Activated gamma-delta T cell treated with anti-CD3 and anti-CD28 coated beads, Interleukin-2, amount 50 U/mL, for 16 hours (primary cell): ENCODE measurements at regions not wholly inside any gene's neighbourhood (a gene's known extent, or its start where the extent isn't known, plus 50 kb on each side); places are given as distances from the start of the nearest gene placed in this dataset.

ENCODE experiments used
- DNase-seq: peaks from one replicate; pipeline ENCODE4 v3.0.0-alpha.2; 2020; ENCODE audit warnings: low read depth

DNA sequence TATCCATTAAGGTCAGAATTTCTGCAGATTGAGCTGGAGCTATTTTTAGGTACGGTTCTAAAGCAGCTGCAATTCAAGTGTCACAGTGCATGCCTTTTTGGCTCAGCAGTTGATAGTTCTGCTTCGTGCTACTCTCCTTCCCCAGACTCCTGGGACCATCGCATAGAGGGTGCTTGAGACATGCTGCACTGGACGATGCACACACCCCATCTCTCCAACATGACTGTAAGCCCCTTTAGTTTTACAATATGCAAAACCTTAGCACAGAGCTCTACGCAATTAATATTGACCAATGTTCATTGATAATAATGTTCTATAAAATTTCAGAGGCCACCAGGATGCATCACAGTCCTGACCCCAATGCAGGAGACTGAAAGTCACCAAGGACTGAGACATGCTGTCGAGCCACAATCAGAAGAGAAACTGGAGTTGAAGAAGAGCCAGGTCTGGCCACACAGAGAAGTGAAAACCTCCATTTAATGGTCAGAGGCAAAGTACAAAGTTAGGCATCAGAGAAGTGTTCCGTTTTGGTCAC is 120.9 kb upstream of the ZC3H12C start:
- no peak for DNase-seq

DNA sequence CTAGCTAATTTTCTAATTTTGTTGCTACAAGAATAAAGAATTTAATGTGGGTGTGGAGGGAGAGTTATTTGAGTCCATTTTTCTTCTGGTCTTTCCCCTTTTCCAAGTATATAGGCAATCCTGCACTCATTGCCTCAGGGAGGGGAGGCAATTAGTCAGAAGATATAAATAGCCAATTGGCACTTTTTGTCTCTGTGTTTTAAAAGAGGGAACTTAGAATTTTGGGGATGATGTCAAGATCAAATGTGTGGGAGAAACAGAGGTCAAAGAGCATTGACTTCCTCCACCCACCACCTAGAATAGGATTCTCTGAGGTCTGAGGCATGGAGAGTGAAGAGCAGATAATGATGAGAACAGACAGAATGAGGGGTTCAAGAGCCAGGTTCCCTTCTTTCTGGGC is 120.3 kb upstream of the ZC3H12C start:
- DNase-seq = no peak

DNA sequence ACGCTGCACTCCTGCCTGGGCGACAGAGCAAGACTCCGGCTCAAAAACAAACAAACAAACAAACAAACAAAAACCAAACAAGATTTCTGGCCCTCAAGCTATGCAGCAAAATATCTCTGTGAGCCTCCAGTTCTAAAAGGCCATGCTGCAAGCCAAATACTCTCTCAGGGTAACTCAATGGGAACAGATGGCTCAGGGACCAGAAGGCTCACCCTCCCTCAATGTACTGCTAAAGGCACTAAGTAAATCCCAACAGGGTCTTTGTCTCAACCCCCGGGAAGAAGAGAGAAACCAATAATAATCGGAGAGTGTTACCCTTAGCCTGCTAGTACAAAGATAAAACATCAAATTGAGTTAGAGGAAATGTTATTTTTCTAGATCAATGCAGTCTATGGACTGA is 119.7 kb upstream of the ZC3H12C start:
- no peak for DNase-seq

DNA sequence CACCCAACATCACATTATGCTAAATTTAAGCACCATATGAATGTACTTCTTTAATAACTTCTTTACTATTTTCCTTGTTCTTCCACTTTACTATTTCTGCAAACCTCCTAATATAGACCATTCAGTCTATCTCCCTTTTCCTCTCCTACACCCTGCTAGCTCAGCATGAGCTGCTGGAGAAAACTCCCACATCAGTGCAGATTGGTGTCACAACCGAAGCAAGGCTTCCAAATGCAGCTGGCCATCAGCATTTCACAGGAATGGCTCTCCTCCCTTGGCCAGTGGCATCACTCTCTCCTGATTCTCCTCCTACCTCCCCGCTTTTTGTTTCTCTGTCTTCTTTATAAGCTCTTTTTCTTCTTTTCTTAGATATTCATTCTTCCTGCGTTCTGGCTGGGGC is 118.7 kb upstream of the ZC3H12C start:
- no peak for DNase-seq

DNA sequence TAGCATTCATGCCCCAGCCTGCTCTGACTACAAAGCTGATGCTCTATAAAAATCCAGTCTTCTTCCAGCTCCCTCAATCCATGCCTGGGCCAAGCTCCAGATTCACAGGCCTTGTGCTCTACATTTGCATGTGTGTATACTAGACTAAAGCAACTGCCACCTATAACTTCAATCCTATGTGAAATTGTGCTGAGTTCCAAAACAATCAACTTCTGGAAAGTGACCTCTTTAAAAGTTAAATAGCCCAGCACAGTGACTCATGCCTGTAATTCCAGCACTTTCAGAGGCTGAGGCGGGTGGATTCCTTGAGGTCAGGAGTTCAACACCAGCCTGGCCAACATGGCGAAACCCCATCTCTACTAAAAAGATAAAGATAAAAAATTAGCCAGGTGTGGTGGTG is 114.3 kb upstream of the ZC3H12C start:
- no peak for DNase-seq

DNA sequence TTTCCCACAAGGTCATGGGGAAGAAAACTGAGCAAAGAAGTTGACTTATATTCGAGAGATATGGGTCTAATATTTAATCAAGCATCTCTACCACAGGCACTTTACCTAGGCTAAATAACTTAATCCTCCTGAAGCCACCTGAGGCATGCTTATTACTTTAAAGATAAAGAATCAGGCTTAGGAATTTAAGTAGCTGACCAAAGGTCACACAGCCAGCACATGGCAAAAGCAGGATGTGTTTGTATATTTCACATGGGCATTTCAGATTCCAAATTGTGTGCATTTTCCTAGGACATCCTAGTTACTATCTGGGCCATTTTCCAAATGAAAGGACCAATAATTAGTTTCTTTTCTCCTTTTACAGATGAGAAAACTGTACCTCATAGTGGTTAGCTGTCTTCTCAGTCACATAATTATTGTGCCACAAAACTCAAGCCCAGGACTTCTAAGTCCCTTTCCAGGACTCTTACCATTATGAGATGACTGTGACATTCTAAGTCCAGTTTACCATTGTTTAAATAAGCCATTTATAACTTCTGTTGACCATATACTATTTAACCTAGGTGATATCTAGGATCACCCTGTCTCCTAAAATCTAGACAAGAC is 112.1 kb upstream of the ZC3H12C start:
- no peak for DNase-seq

DNA sequence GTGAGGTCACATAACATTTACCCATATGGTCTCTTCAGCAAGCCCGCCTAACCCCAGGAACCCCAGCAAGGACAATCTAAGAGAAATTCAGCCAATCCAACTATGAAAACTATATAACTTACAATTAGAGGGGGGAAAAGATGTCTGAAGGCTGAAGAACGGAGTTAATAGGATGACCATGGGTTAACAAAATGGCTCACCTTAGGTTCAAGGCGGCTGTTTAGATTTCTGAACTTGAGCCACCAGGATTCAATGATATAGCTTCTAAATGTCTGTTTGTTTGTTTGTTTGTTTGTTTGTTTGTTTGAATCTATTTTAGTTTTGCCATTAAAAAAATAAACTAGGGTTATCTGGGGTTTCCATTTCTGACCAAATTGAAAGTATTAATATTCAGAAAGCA is 109.8 kb upstream of the ZC3H12C start:
- no peak for DNase-seq

DNA sequence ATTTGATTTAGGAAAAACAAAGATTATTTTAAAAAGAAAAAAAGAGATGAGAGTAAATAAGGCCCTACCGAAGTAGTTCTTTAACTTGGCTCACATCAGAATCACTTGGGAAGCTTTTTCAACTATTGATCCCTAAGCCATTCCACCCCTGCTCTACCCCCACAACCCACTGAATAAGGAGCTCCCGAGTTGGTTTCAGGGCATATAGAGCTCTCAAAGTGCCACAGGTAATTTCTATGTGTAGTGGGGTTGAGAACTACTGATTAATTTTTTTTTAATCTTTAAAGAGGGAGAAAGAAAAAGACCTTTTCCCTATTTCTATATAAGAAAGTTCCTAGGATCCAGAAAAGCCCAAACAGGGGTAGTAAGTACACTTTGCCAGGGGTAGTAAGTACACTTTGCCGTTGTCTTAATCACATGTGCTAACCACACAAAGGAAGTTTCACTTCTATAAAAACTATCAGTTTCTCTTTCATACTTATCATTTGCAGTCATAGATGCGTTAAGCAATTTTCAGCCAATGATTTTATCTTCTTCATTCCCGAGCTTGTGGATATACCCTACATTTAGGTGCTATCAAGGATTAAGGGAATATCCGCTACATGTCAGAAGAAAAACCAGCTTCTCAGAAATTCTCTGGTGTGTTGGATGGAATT is 108.4 kb upstream of the ZC3H12C start:
- DNase-seq = no peak

DNA sequence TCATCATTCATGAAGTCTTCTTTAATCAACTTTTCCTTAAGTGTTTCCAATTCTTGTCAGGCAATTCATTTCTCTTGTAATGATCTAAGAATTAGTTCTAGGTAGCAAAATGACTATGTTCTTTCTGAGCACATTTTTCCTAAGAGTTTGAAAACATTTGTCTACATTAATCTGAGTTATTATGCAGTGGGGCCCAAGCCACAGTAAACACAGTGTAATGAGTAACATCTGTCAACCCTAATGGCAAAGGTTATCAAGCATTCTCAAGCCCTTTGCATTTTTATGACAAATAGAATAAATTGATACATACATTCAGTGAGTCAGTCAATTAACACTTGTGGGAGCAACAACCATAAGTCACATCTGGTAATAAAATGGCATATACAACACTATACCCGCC is 106.7 kb upstream of the ZC3H12C start:
- DNase-seq = no peak

DNA sequence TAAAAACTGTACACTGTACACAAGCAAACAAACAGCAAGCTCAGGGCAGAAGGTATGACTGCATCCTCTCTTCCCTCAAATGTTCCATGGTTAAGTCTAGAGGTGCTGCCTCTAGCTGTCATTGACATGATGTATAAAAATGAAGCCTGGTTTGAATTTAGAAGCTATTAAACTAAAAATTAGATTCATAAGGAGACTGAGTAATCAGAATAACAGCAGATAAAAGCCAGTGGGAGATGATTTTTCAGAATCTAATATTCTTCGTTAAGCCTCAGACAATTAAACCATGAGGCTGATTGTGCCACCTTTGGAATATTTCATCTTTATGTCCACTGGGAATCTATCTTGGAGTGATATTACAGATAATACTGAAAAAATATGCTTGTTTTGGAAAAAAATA is 101.4 kb upstream of the ZC3H12C start:
- no peak for DNase-seq

DNA sequence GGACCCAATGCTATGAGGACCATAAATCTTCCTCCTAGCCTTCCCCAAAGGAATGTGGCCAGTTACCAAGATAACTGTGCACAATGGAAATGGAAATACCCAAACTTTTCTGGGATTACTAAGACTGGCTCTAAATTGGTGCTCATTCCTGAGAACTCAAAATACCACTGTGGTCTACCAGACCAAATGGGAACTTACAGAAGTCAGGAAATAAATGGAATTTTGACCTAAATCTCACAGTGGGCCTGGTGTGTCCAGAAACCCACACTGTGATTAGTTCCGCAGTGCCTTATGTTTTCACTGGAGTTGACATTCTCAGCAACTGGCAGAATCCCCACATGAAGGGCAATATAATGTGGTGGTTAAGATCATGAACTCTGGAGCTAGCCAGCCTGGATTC is 99.4 kb upstream of the ZC3H12C start:
- DNase-seq = no peak

DNA sequence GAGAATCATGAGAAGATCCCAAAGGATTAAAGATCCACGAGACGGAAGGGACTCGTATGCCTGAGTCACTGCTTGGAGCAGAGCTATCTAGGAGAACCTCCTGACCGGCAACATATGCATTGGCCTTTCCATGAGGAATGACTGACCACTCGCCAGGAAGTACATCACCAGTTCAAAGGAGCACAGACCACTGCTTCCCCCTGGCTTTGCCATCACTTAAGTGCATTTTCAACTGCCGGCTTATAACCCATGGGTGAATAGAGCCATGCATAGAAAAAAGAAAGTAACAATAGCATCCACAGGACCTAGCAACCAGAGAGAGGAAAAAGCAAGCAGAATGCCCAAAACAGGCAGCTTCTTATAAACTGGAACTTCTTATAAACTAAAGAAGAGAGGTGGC is 98.3 kb upstream of the ZC3H12C start:
- DNase-seq = no peak

DNA sequence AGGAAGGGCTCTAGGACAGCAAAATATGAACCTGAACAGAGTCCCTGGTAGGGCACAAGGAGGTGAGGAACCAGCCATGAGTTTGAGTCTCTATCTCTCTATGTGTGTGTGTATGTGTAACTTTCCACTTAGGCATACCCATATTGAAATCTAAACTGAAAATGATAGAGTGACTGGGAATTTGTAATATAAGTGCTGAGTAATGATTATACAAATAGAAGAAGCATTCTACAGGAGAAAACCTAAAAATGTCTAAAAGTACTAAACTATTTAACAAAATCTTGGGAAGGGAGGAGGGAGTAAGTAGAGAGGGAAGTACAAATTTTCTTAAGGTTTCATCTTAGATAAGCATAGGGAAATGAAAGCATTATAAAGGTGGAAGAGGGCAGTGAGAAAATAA is 97.1 kb upstream of the ZC3H12C start:
- DNase-seq = no peak

DNA sequence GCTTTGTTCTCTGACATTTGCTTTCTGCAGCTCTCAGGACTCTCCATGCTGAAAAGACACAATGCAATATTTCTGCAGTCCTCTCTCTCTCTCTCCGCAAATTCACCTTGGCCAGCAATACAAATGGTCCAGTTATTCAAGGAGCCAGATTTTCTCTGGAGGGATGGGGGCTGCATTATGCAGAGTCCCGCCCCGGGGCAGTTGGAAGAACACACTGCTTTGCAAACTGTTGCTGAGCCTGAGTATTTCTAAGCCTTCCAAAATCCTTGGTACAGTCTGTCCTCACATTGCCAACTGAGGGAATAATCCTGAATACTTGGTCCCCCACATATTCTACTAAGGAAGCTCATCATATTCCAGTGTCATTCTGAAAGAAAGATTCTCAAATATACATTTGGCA is 94.3 kb upstream of the ZC3H12C start:
- no peak for DNase-seq

DNA sequence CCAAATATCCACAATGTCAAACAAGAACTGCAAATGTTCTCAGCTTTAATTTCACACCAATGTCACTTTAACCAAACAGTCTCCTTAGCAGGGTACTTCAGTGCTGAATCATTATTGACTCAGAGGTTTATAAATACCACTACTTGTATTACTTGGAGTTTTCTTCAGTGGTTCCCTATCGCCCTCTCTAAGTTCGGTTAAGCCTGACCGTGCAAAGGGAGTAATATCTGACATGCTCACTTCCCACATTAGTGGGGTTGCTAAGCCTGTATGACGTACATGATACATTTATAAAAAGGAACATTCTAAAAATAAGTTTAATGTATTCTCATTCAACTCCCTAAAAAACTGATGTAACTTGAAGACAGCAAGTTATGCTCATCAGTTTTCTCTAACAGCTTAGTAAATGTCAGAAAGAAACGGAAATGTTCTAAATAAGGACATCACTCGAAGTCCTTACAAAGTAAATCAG is 93.1 kb upstream of the ZC3H12C start:
- no peak for DNase-seq

DNA sequence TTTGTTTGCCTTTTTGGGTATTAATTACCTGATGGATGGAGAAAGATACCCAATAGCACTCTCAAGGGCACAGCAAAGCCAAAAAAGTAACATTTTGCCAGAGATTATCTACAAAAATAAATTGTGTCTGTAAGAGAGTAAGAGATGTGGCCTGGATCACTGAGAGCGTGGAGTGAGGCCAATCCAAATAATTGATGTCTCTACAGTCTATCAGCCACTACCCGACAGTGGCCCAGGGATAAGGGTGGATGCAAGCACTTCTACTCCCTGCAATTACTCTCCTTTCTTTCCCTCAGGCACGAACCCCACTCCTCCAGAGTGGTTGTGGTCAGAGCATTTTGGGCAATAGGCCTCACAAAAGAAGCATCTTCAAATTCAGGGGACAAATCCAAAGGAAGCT is 92.3 kb upstream of the ZC3H12C start:
- DNase-seq = no peak

DNA sequence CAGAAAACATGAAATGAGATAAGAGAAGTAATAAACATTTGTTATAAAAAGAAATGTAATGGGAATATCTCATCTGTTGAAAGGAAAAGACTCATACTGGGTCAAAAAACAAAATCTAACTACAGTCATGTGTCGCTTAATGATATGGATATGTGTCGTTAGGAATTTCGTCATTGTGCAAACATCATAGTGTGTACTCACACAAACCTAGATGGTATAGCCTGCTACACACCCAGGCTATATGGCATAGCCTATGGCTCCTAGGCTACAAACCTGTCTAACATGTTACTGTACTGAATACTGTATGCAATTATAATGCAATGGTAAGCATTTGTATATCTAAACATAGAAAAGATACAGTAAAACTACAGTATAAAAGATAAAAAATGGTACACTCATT is 89.8 kb upstream of the ZC3H12C start:
- no peak for DNase-seq

DNA sequence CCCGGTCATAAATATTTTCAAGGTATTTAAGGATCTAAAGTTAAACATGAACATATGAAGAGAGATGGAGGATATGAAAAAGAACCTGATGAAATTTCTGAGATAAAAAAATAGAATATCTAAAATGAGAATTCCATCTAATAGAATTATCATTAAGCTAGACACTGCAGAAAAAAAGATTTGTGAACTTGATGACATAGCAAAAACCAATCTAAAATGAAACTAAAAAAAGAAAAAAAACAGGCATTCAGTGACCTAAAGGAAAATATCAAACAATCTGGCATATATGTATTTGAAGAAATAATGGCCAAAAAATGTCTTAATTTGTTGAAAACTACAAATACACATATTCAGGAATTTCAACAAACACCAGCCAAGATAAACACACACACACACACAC is 81.6 kb upstream of the ZC3H12C start:
- DNase-seq = no peak

DNA sequence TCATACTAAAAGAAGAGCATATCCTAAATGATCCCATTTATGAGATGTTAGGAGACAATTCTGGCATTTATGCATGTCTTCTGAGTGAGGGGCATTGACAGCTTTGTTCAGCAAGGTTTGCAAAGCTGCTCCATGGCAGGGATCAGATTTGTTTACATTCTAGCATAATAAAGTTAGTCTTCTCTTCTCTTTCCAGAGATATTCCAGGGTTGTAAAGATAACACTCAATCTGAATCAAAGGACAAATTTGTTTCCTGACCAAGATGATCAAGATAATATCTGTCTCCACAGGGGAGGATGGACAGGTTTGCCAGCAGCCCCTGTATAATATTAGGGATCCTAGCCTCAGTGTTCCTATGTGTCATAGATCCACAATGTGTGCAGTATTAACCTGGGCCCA is 77.5 kb upstream of the ZC3H12C start:
- no peak for DNase-seq

DNA sequence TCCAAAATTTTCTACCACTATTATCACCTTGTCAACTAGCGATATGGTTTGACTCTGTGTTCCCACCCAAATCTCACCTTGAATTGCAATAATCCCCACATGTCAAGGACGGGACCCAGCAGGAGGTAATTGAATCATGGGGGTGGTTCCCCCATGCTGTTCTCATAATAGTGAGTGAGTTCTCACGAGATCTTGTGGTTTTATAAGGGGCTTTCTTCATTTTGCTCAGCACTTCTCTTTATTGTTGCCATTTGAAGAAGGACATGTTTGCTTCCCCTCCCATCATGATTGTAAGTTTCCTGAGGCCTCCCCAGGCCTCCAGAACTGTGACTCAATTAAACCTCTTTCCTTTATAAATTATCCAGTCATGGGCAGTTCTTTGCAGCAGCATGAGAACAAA is 73.5 kb upstream of the ZC3H12C start:
- DNase-seq = no peak

DNA sequence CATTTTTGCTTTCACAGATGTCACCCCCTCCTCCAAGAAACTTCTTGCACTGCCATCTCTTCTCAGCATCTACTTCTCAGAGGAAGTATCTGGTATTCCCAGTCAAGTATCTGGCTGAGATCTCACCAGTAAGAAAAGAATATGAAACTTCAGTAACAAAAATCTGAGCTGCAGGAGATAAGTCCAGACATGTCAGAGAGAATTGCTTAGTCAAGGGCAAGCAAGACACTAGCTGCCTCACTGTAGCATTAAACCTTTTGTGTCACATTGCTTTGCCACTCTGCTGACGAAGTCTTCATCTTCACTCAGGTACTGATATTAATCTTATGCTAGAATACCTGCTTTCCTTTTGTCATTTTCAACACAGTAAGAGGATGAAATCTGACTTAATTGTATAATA is 70.6 kb upstream of the ZC3H12C start:
- no peak for DNase-seq

DNA sequence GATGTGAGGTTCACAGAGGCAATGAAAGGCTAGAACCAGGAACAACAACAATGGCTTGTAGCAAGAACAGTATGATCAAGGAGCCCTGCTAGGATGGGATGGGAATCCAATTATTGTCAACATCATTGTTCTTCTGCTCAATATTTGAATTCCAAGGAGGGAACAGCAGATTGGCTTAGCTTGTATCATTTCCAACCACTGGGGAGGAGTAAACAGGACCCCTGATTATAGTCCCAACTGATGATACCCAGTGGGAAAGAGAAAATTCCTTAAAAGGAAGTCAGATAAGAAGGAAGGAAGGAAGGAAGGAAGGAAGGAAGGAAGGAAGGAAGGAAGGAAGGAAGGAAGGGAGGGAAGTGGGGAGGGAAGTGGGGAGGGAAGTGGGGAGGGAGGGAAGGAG is 69.5 kb upstream of the ZC3H12C start:
- DNase-seq = no peak

DNA sequence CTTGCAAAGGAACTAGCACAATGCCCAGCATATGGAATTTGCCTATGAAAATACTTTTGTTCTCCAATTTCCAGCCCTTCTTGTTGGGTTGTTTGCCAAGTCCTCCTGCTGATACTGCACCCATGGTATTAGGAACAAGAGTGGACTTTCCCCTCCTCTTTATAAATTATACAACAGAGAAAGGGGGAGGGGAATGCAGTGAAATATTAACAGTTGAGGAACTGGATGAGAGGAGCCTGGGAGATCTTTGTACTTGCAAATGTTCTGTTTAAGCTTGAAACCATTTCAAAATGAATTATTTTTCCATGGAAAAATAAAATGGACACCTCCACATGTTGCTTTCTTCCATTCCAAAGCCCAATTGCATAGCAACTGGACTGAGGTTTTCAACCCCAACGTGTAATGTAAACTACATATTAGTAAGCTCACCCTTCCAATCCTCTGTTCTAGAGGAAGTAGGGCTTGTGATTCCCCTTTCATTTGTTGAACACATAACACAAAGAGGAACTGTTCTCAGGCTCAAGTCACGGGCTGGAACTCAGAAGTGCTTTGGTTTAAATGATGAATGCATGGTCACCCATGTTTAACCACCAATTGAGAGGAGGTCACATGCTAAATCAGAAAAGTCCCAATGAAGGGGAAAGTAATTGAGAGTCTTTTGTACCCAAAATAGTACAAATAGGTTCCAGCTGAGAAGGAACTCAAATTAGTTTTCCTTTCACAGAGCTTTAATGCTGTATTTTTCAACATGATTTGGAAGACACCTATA is 66.2 kb upstream of the ZC3H12C start:
- no peak for DNase-seq
